ENCODE measurements at regions not wholly inside any gene's neighbourhood (a gene's known extent, or its start where the extent isn't known, plus 50 kb on each side); places are given as distances from the start of the nearest gene placed in this dataset.
"Not testable (repeated sequence)": the region's sequence is repeated elsewhere in the genome, so short reads cannot be mapped to it uniquely, and the experiment has no call there.

- intact Hi-C loops (cut with DNase I); H3K27ac ChIP-seq (ENCODE audit: low read depth in 1 of 2, low read length in 2 of 2); H3K4me1 ChIP-seq (ENCODE audit: control insufficient read depth in 1 of 2, insufficient read depth in 2 of 2, low read length in 2 of 2); ATAC-seq (ENCODE audit: low FRiP score); H3K9me3 ChIP-seq (ENCODE audit: control insufficient read depth, low read length); H3K27me3 ChIP-seq (ENCODE audit: control insufficient read depth in 1 of 2, insufficient read depth in 2 of 2, low read length in 1 of 2); H3K36me3 ChIP-seq (ENCODE audit: control insufficient read depth in 1 of 2, insufficient read depth in 2 of 2, low read length in 1 of 2); DNase-seq; H3K4me3 ChIP-seq (ENCODE audit: low read length in 2 of 2): not testable (repeated sequence)
- WGBS, 2 donors = 73 to 79% methylated on average over 4 of the region's 4 CpGs
Observed at GRCh38 chr13:52565324-52565723, 76.9 kb upstream of the HNRNPA1L2 start.

GRCh38 chr13:52569904-52570602, 72.2 kb upstream of the HNRNPA1L2 start:
- H3K27me3 ChIP-seq (ENCODE audit: control insufficient read depth in 1 of 2, insufficient read depth in 2 of 2, low read length in 1 of 2); H3K27ac ChIP-seq (ENCODE audit: low read depth in 1 of 2, low read length in 2 of 2); intact Hi-C loops (cut with DNase I); H3K4me3 ChIP-seq (ENCODE audit: low read length in 2 of 2); H3K9me3 ChIP-seq (ENCODE audit: control insufficient read depth, low read length); H3K36me3 ChIP-seq (ENCODE audit: control insufficient read depth in 1 of 2, insufficient read depth in 2 of 2, low read length in 1 of 2); H3K4me1 ChIP-seq (ENCODE audit: control insufficient read depth in 1 of 2, insufficient read depth in 2 of 2, low read length in 2 of 2): not testable (repeated sequence)
- ATAC-seq (ENCODE audit: low FRiP score) (peak; percentile 91), DNase-seq (peak in 1 of 2 donors; percentile 54)
- 0 to 2% methylated on average over 3 to 4 of the region's 9 CpGs for WGBS, 2 donors

- H3K27ac ChIP-seq (ENCODE audit: low read depth in 1 of 2, low read length in 2 of 2); ATAC-seq (ENCODE audit: low FRiP score); DNase-seq: not testable (repeated sequence)
Observed at GRCh38 chr13:52571163-52571562, 71.1 kb upstream of the HNRNPA1L2 start.

GRCh38 chr13:52582962-52583361, 59.3 kb upstream of the HNRNPA1L2 start:
- intact Hi-C loops (cut with DNase I); ATAC-seq (ENCODE audit: low FRiP score); H3K9me3 ChIP-seq (ENCODE audit: control insufficient read depth, low read length); H3K27me3 ChIP-seq (ENCODE audit: control insufficient read depth in 1 of 2, insufficient read depth in 2 of 2, low read length in 1 of 2); DNase-seq; H3K36me3 ChIP-seq (ENCODE audit: control insufficient read depth in 1 of 2, insufficient read depth in 2 of 2, low read length in 1 of 2); H3K27ac ChIP-seq (ENCODE audit: low read depth in 1 of 2, low read length in 2 of 2); H3K4me1 ChIP-seq (ENCODE audit: control insufficient read depth in 1 of 2, insufficient read depth in 2 of 2, low read length in 2 of 2); H3K4me3 ChIP-seq (ENCODE audit: low read length in 2 of 2): not testable (repeated sequence)
- WGBS, 2 donors = 78 to 80% methylated on average over 2 of the region's 2 CpGs

More at GRCh38 chr13:52571163-52571562, 71.1 kb upstream of the HNRNPA1L2 start:
- H3K4me3 ChIP-seq (ENCODE audit: low read length in 2 of 2); H3K36me3 ChIP-seq (ENCODE audit: control insufficient read depth in 1 of 2, insufficient read depth in 2 of 2, low read length in 1 of 2); H3K9me3 ChIP-seq (ENCODE audit: control insufficient read depth, low read length); H3K4me1 ChIP-seq (ENCODE audit: control insufficient read depth in 1 of 2, insufficient read depth in 2 of 2, low read length in 2 of 2); H3K27me3 ChIP-seq (ENCODE audit: control insufficient read depth in 1 of 2, insufficient read depth in 2 of 2, low read length in 1 of 2); intact Hi-C loops (cut with DNase I): not testable (repeated sequence)
- 46 to 50% methylated on average over 2 of the region's 3 CpGs for WGBS, 2 donors

Measured in aorta (tissue), 5 donors.